ENCODE measurements at regions not wholly inside any gene's neighbourhood (a gene's known extent, or its start where the extent isn't known, plus 50 kb on each side); places are given as distances from the start of the nearest gene placed in this dataset.

- no peak overlapping the region for H3K14ac ChIP-seq (ENCODE audit: insufficient read depth, low read length)
- H4K8ac ChIP-seq (replicated peaks; ENCODE audit: insufficient read length, low read depth, low read length), result no peak overlapping the region
- no peak for DNase-seq
- H3K18ac ChIP-seq (ENCODE audit: insufficient read length, low read depth, low read length), result no peak overlapping the region
- H3K79me2 ChIP-seq (ENCODE audit: insufficient read depth, low read length), result no peaks in the 10 kb centered on the region
- TF ChIP-seq, protein P1, sequence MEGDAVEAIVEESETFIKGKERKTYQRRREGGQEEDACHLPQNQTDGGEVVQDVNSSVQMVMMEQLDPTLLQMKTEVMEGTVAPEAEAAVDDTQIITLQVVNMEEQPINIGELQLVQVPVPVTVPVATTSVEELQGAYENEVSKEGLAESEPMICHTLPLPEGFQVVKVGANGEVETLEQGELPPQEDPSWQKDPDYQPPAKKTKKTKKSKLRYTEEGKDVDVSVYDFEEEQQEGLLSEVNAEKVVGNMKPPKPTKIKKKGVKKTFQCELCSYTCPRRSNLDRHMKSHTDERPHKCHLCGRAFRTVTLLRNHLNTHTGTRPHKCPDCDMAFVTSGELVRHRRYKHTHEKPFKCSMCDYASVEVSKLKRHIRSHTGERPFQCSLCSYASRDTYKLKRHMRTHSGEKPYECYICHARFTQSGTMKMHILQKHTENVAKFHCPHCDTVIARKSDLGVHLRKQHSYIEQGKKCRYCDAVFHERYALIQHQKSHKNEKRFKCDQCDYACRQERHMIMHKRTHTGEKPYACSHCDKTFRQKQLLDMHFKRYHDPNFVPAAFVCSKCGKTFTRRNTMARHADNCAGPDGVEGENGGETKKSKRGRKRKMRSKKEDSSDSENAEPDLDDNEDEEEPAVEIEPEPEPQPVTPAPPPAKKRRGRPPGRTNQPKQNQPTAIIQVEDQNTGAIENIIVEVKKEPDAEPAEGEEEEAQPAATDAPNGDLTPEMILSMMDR (conservative IDR thresholded peaks at IDR 0.05), result no peak
- Mint-ChIP-seq H3K27ac (no peak overlapping the region), H3K27me3 (ENCODE audit: low read depth) (no peaks in the 10 kb centered on the region; the same call in 1 of the 2 replicates), H3K4me3 (no peak overlapping the region), H3K4me1 (peaks cover 14 to 15% of the 10 kb centered on the region in 2 experiments), H3K9me3 (no peaks in the 10 kb centered on the region), H3K36me3 (ENCODE audit: insufficient read depth in 1 of 3, low read depth in 3 of 3) (no peaks in the 10 kb centered on the region; a peak in 1 of 7 replicates)
- peaks cover 4% of the 10 kb centered on the region; the same call in 1 of the 2 replicates for H3K4me1 ChIP-seq (ENCODE audit: insufficient read depth, low read length)
- H4K91ac ChIP-seq (ENCODE audit: insufficient read length, low read depth, low read length), result no peak overlapping the region
- no peaks in the 10 kb centered on the region for H3K27me3 ChIP-seq (ENCODE audit: insufficient read depth, low read length)
- no peak overlapping the region for H3K9ac ChIP-seq (ENCODE audit: extremely low read depth, insufficient read length, low read length)
- no peak overlapping the region for H3K56ac ChIP-seq (ENCODE audit: insufficient read length, low read depth, low read length)
- no peaks in the 10 kb centered on the region for H3K79me1 ChIP-seq (ENCODE audit: insufficient read depth, low read depth, low read length, poor library complexity, severe bottlenecking)
- H2BK120ac ChIP-seq (ENCODE audit: low read depth, low read length, poor library complexity, severe bottlenecking), result no peak overlapping the region
- H2BK20ac ChIP-seq (ENCODE audit: low read depth, low read length, poor library complexity, severe bottlenecking), result no peak overlapping the region
- H3K23ac ChIP-seq (ENCODE audit: insufficient read length, low read depth, low read length), result no peak overlapping the region
- no peak overlapping the region for H2BK12ac ChIP-seq (ENCODE audit: insufficient read length, low read depth, low read length)
- H3K23me2 ChIP-seq (ENCODE audit: insufficient read length, low read depth, low read length, poor library complexity, severe bottlenecking), result no peaks in the 10 kb centered on the region
- no peak overlapping the region for H3T11ph ChIP-seq (ENCODE audit: low read length)
- H3K9me3 ChIP-seq (ENCODE audit: control insufficient read depth, low read depth, low read length), result no peaks in the 10 kb centered on the region
- no peak overlapping the region for H2AK5ac ChIP-seq (ENCODE audit: insufficient read length, low read length)
- no peak overlapping the region for H4K5ac ChIP-seq (ENCODE audit: insufficient read length, low read depth, low read length)
- H3K4me2 ChIP-seq (ENCODE audit: insufficient read depth, insufficient read length, low read length), result no peak overlapping the region
- no peaks in the 10 kb centered on the region for H4K20me1 ChIP-seq (ENCODE audit: control insufficient read depth, insufficient read depth, insufficient read length)
- H3K4ac ChIP-seq (ENCODE audit: low read depth, low read length), result no peak overlapping the region
- H2AFZ ChIP-seq (ENCODE audit: low read length), result no peak overlapping the region
- no peak overlapping the region for H2BK15ac ChIP-seq (ENCODE audit: low read depth, low read length)
- H2BK5ac ChIP-seq (ENCODE audit: insufficient read length, low read length), result no peak overlapping the region
- H3K27ac ChIP-seq (ENCODE audit: insufficient read length, low read depth, low read length), result no peak overlapping the region
Observed at GRCh38 chr3:20376665-20377217, 190.7 kb upstream of the SGO1 start.

All from H9 (cell line).